IPS-18c (cell line): ENCODE measurements at regions not wholly inside any gene's neighbourhood (a gene's known extent, or its start where the extent isn't known, plus 50 kb on each side); places are given as distances from the start of the nearest gene placed in this dataset.

Experiments used
- H3K4me3 ChIP-seq: 2 replicates; pipeline ENCODE4 v1.7.0; 2013; ENCODE audit warnings: low read depth, mild to moderate bottlenecking, low read length, moderate library complexity; ENCODE audit not compliant: insufficient read depth
- H3K9me3 ChIP-seq: one replicate; pipeline ENCODE4 v1.6.1; 2013; ENCODE audit warnings: mild to moderate bottlenecking, low read length, moderate library complexity; ENCODE audit not compliant: control insufficient read depth, insufficient read depth

- no peaks in the 10 kb centered on the region for H3K9me3 ChIP-seq
- H3K4me3 ChIP-seq, result no peak overlapping the region
Measured at GRCh38 chr5:145591578-145591977, 243.6 kb downstream of the PRELID2 start.

GRCh38 chr5:145589063-145589462, 246.1 kb downstream of the PRELID2 start:
- Histone ChIP-seq H3K4me3 (no peak overlapping the region), H3K9me3 (no peaks in the 10 kb centered on the region)

- H3K4me3 ChIP-seq, result no peak overlapping the region
- no peaks in the 10 kb centered on the region for H3K9me3 ChIP-seq
Measured at GRCh38 chr5:145588558-145588957, 246.6 kb downstream of the PRELID2 start.

- Histone ChIP-seq H3K4me3 (no peak overlapping the region), H3K9me3 (no peaks in the 10 kb centered on the region)
Measured at GRCh38 chr5:145588113-145588512, 247.0 kb downstream of the PRELID2 start.

GRCh38 chr5:145587710-145588109, 247.4 kb downstream of the PRELID2 start:
- Histone ChIP-seq H3K4me3 (no peak overlapping the region), H3K9me3 (no peaks in the 10 kb centered on the region)

GRCh38 chr5:145587308-145587672, 247.9 kb downstream of the PRELID2 start:
- no peaks in the 10 kb centered on the region for H3K9me3 ChIP-seq
- no peak overlapping the region for H3K4me3 ChIP-seq

GRCh38 chr5:145586661-145587307, 248.4 kb downstream of the PRELID2 start:
- Histone ChIP-seq H3K4me3 (no peak overlapping the region), H3K9me3 (no peaks in the 10 kb centered on the region)

GRCh38 chr5:145585443-145586148, 249.5 kb downstream of the PRELID2 start:
- Histone ChIP-seq H3K4me3 (no peak overlapping the region), H3K9me3 (no peaks in the 10 kb centered on the region)

GRCh38 chr5:145579301-145579700, 255.8 kb downstream of the PRELID2 start:
- Histone ChIP-seq H3K4me3 (no peak overlapping the region), H3K9me3 (no peaks in the 10 kb centered on the region)

GRCh38 chr5:145574889-145575573, 260.1 kb downstream of the PRELID2 start:
- Histone ChIP-seq H3K4me3 (no peak overlapping the region), H3K9me3 (no peaks in the 10 kb centered on the region)

- Histone ChIP-seq H3K4me3 (no peak overlapping the region), H3K9me3 (no peaks in the 10 kb centered on the region)
Measured at GRCh38 chr5:145568581-145568980, 266.6 kb downstream of the PRELID2 start.

GRCh38 chr5:145562931-145563330, 272.2 kb downstream of the PRELID2 start:
- Histone ChIP-seq H3K4me3 (no peak overlapping the region), H3K9me3 (no peaks in the 10 kb centered on the region)

- no peaks in the 10 kb centered on the region for H3K9me3 ChIP-seq
Measured at GRCh38 chr5:145558288-145558687, 276.9 kb downstream of the PRELID2 start.

GRCh38 chr5:145557345-145557744, 277.8 kb downstream of the PRELID2 start:
- Histone ChIP-seq H3K4me3 (no peak overlapping the region), H3K9me3 (no peaks in the 10 kb centered on the region)

More at GRCh38 chr5:145558288-145558687, 276.9 kb downstream of the PRELID2 start:
- no peak overlapping the region for H3K4me3 ChIP-seq

- Histone ChIP-seq H3K4me3 (no peak overlapping the region), H3K9me3 (no peaks in the 10 kb centered on the region)
Measured at GRCh38 chr5:145554399-145554798, 280.7 kb downstream of the PRELID2 start.

- no peaks in the 10 kb centered on the region for H3K9me3 ChIP-seq
- H3K4me3 ChIP-seq, result no peak overlapping the region
Measured at GRCh38 chr5:145553177-145553576, 282.0 kb downstream of the PRELID2 start.

- no peaks in the 10 kb centered on the region for H3K9me3 ChIP-seq
- no peak overlapping the region for H3K4me3 ChIP-seq
Measured at GRCh38 chr5:145551714-145552113, 283.4 kb downstream of the PRELID2 start.

- Histone ChIP-seq H3K9me3 (no peaks in the 10 kb centered on the region), H3K4me3 (no peak overlapping the region)
Measured at GRCh38 chr5:145548097-145548496, 287.0 kb downstream of the PRELID2 start.
